Vagina (tissue), 2 donors: ENCODE measurements at regions not wholly inside any gene's neighbourhood (a gene's known extent, or its start where the extent isn't known, plus 50 kb on each side); places are given as distances from the start of the nearest gene placed in this dataset.
A peak's percentile ranks its signal among the peaks of the same experiment; 100 is the strongest.

ENCODE experiments used
- DNase-seq, 2 donors: peaks; one replicate each; pipeline ENCODE4 v3.0.0-alpha.2; 2017; ENCODE audit errors: extremely low spot score in 2 of 2
- H3K27ac ChIP-seq: fragments of 200-600 bp; sonication (generic); one replicate; pipeline ENCODE4 v1.5.1; 2019
- H3K27me3 ChIP-seq: fragments of 200-600 bp; sonication (generic); one replicate; pipeline ENCODE4 v1.5.1; 2019
- H3K36me3 ChIP-seq, 2 donors: fragments of 200-600 bp; sonication (generic); one replicate each; pipeline ENCODE4 v1.5.1; 2017 to 2019
- H3K4me1 ChIP-seq: fragments of 200-600 bp; sonication (generic); one replicate; pipeline ENCODE4 v1.5.1; 2019
- H3K4me3 ChIP-seq, 2 donors: fragments of 200-600 bp; sonication (generic); 1 replicate in 1 of 2; 2 replicates in 1 of 2; pipeline ENCODE4 v1.5.1; 2016 to 2019
- H3K9me3 ChIP-seq: fragments of 200-600 bp; sonication (generic); one replicate; pipeline ENCODE4 v1.5.1; 2019
- POLR2A ChIP-seq, 2 donors: fragments of 450-650 bp; IDR thresholded peaks; one replicate each; pipeline ENCODE4 v1.6.1; 2017; ENCODE audit warnings: antibody characterized with exemption in 2 of 2, mild to moderate bottlenecking in 2 of 2, moderate library complexity in 2 of 2
- POLR2AphosphoS5 ChIP-seq, 2 donors: sonication (generic); formaldehyde crosslinking; IDR thresholded peaks; one replicate each; pipeline ENCODE4 v1.9.0; 2017; ENCODE audit warnings: antibody characterized with exemption in 2 of 2, mild to moderate bottlenecking in 2 of 2, low read depth in 1 of 2; ENCODE audit not compliant: insufficient read depth in 1 of 2
- intact Hi-C: fragments of 100-400 bp; cut with DNase I; formaldehyde crosslinking; loops from one replicate; pipeline ENCODE4 v1.15.1; 2023
- TF ChIP-seq, protein P1 (sequence below), 3 experiments: fragments of 450-650 bp in 2 of 3; fragments of 200-600 bp in 1 of 3; sonication (generic) in 1 of 3; IDR thresholded peaks; one replicate each; pipeline ENCODE4 v1.5.1; 2017 to 2019; ENCODE audit warnings: antibody characterized with exemption in 3 of 3, mild to moderate bottlenecking in 2 of 3, moderate library complexity in 2 of 3

DNA sequence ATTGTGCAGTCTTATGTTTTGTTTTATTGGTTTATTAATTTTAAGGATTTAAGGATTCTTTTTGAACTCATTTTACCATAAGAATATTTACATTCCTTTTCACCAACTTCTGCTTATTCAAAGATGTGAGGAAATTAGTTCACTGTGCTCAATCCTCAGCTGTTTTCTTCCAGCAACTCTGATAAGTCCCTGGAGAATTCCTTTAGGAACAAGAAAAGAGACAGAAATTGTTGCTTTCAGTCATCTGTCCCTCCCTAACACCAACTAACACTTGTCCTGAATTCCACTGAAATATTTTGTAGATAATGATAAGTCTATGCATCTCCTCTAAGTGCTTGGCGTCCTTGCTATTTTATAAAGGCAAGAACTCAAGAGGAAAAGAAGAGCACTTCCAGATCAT, 334.8 kb upstream of the MARCKS start:
- Histone ChIP-seq H3K27ac (no peak overlapping the region), H3K27me3 (no peaks in the 10 kb centered on the region), H3K4me3 (no peak overlapping the region), H3K4me1 (no peaks in the 10 kb centered on the region), H3K9me3 (no peaks in the 10 kb centered on the region), H3K36me3 (no peaks in the 10 kb centered on the region)
- DNase-seq: no peak
- intact Hi-C loops: no loop called here
- no peak for TF ChIP-seq POLR2A (IDR thresholded peaks at IDR 0.05)
- no peak for TF ChIP-seq POLR2AphosphoS5 (IDR thresholded peaks at IDR 0.05; ENCODE audit: insufficient read depth in 1 of 2, low read depth in 1 of 2)
- TF ChIP-seq, protein P1, sequence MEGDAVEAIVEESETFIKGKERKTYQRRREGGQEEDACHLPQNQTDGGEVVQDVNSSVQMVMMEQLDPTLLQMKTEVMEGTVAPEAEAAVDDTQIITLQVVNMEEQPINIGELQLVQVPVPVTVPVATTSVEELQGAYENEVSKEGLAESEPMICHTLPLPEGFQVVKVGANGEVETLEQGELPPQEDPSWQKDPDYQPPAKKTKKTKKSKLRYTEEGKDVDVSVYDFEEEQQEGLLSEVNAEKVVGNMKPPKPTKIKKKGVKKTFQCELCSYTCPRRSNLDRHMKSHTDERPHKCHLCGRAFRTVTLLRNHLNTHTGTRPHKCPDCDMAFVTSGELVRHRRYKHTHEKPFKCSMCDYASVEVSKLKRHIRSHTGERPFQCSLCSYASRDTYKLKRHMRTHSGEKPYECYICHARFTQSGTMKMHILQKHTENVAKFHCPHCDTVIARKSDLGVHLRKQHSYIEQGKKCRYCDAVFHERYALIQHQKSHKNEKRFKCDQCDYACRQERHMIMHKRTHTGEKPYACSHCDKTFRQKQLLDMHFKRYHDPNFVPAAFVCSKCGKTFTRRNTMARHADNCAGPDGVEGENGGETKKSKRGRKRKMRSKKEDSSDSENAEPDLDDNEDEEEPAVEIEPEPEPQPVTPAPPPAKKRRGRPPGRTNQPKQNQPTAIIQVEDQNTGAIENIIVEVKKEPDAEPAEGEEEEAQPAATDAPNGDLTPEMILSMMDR (IDR thresholded peaks at IDR 0.05): no peak

DNA sequence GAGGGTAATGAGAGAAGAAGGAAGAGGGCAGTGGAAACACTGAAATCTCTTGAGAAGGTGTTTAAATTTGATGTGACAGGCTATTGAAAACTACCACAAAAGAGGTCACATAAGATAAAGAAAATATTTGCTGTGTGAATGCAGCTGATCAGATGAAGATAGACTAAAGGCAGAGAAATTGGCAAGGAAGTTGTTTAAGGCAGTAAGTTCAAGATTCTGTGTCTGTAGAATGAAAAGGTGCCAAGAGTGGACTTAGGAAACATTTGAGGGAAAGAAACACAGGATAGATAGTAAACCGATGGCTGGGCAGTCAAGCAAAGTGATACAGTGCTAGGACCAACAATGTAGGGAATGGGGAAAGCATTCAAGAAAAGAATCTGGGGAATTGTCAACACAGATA, 332.3 kb upstream of the MARCKS start:
- Histone ChIP-seq H3K4me1 (no peaks in the 10 kb centered on the region), H3K27me3 (no peaks in the 10 kb centered on the region), H3K4me3 (no peak overlapping the region), H3K36me3 (no peaks in the 10 kb centered on the region), H3K9me3 (no peaks in the 10 kb centered on the region), H3K27ac (no peak overlapping the region)
- TF ChIP-seq, protein P1 (IDR thresholded peaks at IDR 0.05): no peak
- no peak for TF ChIP-seq POLR2AphosphoS5 (IDR thresholded peaks at IDR 0.05; ENCODE audit: insufficient read depth in 1 of 2, low read depth in 1 of 2)
- no peak for TF ChIP-seq POLR2A (IDR thresholded peaks at IDR 0.05)
- DNase-seq: no peak
- intact Hi-C loops: no loop called here

DNA sequence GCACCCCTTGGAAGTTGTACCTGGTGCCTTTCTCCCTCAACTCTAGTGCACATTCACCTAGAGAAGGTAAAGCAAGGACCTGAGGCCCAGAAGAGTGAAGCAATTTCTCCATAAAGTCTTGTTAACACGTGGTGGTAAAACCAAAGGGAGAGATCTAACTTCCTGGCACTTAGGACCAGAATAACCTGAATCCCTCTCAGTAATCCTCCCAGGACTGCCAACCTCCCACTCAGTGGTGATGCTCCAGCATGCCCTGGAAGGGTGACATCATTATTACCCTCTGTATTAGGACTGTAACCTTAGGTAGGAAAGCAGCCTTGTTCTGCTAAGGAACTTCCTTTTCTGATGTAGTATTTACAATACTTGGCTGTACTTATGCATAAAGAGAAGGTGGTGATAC, 330.6 kb upstream of the MARCKS start:
- no peak for DNase-seq
- Histone ChIP-seq H3K27ac (no peak overlapping the region), H3K9me3 (no peaks in the 10 kb centered on the region), H3K4me1 (no peaks in the 10 kb centered on the region), H3K4me3 (no peak overlapping the region), H3K27me3 (no peaks in the 10 kb centered on the region), H3K36me3 (no peaks in the 10 kb centered on the region)
- TF ChIP-seq, protein P1 (IDR thresholded peaks at IDR 0.05): no peak
- TF ChIP-seq POLR2A (IDR thresholded peaks at IDR 0.05) (no peak), POLR2AphosphoS5 (IDR thresholded peaks at IDR 0.05; ENCODE audit: insufficient read depth in 1 of 2, low read depth in 1 of 2) (peak in 1 of 2 donors; percentile 58)
- intact Hi-C loops: no loop called here

DNA sequence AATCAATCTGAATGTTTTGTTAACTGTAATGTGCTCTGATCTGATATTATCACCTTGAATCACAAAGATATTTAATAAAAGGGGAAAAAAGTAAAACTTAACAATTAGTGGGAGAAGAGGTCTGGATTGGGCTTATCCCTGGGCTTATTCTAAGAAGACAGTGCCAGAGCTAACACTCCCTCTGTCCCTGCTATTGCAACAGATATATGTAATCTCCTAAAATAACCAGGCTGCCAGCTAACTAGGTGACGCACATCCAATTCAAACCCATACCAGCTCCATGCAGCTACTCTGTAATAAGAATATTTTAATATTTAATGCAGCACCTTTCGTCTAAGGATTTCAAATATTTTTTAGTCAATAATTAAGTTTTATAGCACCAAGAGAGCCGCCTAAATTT, 330.1 kb upstream of the MARCKS start:
- H3K4me1 ChIP-seq: no peaks in the 10 kb centered on the region
- H3K36me3 ChIP-seq: no peaks in the 10 kb centered on the region
- H3K4me3 ChIP-seq: no peak overlapping the region
- intact Hi-C loops: no loop called here
- DNase-seq: no peak
- no peaks in the 10 kb centered on the region for H3K27me3 ChIP-seq
- no peaks in the 10 kb centered on the region for H3K9me3 ChIP-seq
- no peak overlapping the region for H3K27ac ChIP-seq
- TF ChIP-seq, protein P1 (IDR thresholded peaks at IDR 0.05): no peak
- no peak for TF ChIP-seq POLR2AphosphoS5 (IDR thresholded peaks at IDR 0.05; ENCODE audit: insufficient read depth in 1 of 2, low read depth in 1 of 2)
- no peak for TF ChIP-seq POLR2A (IDR thresholded peaks at IDR 0.05)

- Histone ChIP-seq H3K36me3 (no peaks in the 10 kb centered on the region), H3K27ac (no peak overlapping the region), H3K27me3 (no peaks in the 10 kb centered on the region), H3K4me1 (no peaks in the 10 kb centered on the region), H3K9me3 (no peaks in the 10 kb centered on the region), H3K4me3 (no peak overlapping the region)
- no peak for TF ChIP-seq POLR2A (IDR thresholded peaks at IDR 0.05)
- no peak for TF ChIP-seq POLR2AphosphoS5 (IDR thresholded peaks at IDR 0.05; ENCODE audit: insufficient read depth in 1 of 2, low read depth in 1 of 2)
- TF ChIP-seq, protein P1 (IDR thresholded peaks at IDR 0.05): no peak
- intact Hi-C loops: no loop called here
- DNase-seq: no peak
Observed at GRCh38 chr6:113528111-113528510, 329.0 kb upstream of the MARCKS start.
